Fibroblast of gingiva (primary cell): ENCODE measurements at regions not wholly inside any gene's neighbourhood (a gene's known extent, or its start where the extent isn't known, plus 50 kb on each side); places are given as distances from the start of the nearest gene placed in this dataset.

Experiments used
- DNase-seq: peaks from one replicate; pipeline ENCODE4 v3.0.0-alpha.2; 2011; ENCODE audit warnings: low read depth

- no peak for DNase-seq
These were observed 382.1 kb downstream of the TLE4 start for GRCh38 chr9:79953908-79954307.

GRCh38 chr9:79952401-79952800 lies 380.6 kb downstream of the TLE4 start:
- DNase-seq: no peak

- no peak for DNase-seq
These were observed 374.9 kb downstream of the TLE4 start for GRCh38 chr9:79946712-79947111.

DNA sequence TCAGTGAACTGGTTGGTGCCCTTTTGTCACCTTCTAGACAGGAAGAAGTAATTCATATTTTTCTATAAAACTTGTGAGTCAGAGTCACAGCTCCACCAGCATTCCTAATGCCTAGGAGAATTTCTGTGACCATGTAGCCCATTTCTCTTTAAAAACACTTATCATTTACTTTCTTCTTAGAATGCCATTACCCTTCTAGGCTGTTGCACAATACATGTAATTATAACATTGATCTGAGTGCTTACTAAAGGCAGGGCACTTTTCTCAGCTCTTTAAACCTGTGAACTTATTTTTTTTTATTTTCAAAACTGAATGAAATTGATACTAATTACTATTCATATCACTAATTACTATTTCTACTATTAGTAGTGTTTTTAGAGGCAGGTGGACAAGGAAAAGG lies 373.7 kb downstream of the TLE4 start:
- DNase-seq: no peak

DNA sequence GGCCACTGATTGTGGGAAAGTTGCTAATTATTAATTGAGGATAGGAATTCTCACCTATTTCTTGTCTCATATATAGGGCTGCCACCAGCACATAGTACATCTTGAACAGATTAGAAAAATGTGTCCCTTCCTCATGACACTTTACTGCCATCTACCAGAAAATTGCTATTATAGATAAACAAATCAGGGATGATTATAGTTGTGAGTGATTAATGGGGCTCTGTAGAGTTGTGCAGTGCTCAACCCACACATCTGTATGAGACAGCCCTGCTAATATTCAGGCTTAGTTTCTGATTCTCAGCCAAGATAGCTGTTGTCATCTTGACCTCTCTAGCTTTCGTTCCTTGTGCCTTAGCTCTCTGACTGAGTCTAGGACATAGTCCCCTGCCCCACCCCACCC lies 373.3 kb downstream of the TLE4 start:
- DNase-seq: no peak

DNA sequence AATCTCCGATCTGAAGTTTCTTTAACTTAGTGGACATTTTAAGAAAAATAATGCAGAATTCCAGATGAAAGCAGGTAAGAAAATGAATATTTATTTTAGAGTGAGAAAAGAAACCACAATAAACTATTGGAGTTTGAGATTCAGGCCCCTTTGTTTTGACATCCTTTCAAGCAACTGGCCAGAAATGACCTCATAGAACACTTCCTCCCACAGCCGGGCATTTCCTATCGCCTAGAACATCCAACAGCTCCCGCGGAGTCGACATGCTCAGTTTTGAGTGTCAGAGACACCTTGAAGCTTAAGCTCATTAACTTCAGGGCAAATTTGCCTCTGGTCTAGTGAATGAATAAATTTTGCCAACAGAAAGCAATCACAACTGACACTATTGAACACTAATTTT lies 369.2 kb downstream of the TLE4 start:
- no peak for DNase-seq

DNA sequence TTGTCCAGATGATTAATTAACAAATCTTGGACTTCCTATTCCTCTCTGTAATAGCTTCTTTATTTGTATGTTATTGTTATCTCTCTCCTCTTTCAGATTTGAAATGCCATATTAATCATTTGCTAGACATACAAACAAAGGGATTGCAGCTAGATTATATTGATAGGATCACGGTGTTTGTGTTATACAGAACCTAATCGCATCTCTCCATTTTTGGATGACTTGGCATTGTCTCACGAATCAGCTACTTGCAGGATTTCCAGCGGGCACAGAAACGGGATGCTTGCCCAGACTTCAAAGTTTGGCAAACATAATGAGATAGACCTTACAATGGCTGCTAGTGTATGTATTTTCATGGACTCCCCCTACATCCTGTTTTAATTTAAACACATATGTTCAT lies 368.1 kb downstream of the TLE4 start:
- peak; percentile 39 for DNase-seq

- DNase-seq: no peak
These were observed 364.6 kb downstream of the TLE4 start for GRCh38 chr9:79936336-79936735.

GRCh38 chr9:79929285-79929684 lies 357.5 kb downstream of the TLE4 start:
- DNase-seq: no peak

DNA sequence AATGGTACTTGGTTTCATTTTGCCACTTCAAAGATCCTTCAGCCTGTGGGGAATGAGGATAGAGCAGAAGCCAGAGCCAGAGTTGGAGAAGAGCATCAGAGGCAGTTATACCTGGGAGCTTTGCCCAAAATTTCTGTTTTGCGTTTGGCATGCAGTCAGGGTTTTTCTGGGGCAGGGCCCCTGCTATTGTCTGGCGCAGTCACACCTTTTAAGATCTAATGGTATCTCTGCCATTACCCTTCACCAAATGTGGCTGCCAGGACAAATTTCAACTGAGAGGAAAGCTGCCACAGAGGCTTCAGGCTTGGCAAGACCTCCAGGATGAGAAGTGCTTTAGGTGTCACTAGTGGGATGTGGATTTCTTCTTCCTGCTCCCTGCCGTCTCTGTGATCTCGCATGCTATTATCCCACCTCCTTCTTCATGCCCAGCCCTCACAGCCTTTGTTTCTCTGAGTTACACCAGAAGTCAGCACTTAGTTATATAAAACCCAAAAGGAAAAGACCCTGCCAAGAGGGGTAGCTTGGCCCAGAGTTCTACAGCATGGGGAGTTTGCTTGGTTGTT lies 357.0 kb downstream of the TLE4 start:
- no peak for DNase-seq

- DNase-seq: no peak
These were observed 353.6 kb downstream of the TLE4 start for GRCh38 chr9:79925326-79925725.

- no peak for DNase-seq
These were observed 353.1 kb downstream of the TLE4 start for GRCh38 chr9:79924836-79925235.

GRCh38 chr9:79917421-79917820 lies 345.7 kb downstream of the TLE4 start:
- DNase-seq: peak; percentile 51

DNA sequence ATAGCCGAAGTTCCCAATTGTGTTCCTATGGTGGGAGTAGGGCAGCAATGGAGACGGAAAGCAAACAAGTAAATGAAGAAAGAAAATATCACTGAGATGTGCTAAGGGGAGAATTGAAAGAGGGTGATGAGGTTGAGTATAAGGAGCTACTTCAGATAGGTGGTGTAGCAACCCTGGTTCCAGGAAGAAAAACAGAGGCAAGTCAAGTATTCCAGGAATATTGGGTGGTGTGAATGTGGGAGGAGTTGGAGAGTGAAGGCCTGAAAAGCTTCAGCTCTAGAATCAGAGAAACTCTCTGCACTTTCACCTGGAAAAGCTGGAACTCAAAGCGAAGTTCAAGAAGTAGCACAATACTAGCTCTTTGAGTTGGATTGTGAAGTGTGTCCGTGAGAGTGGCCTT lies 342.1 kb downstream of the TLE4 start:
- no peak for DNase-seq

DNA sequence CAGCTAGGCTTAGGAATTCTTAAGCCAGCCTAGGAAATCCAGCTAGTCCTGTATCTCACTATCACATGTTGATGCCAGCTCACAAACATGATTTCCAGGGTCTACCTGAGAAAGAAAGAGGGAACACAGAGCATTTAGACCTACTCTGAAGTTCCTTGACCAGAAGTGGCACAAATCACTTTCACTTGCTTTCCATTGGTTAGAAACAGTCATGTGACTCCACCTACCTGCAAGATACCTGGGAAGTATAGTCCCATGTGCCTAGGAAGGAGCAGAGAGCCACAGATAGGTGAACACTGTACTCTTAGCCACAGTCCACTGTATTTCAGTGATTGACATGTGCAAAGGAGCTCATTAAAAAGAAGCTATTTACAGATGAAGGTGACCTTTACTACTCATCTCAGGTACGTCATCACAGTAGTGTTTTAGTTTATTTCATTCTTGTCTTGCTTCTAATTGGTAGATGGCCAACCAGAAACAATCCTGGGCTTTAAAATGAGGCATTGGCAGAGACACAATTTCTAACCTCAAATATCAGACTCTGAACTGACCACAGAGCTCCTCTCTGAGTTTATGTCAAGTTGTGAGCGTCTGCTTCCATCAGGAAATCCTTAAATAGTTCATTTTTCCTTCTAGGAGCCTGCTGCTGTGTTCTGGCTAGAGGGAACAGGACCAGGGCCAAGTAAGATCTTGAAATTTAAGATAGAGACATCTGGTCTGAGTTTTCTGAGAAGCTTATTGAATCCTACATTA lies 340.7 kb downstream of the TLE4 start:
- DNase-seq: peak; percentile 60

DNA sequence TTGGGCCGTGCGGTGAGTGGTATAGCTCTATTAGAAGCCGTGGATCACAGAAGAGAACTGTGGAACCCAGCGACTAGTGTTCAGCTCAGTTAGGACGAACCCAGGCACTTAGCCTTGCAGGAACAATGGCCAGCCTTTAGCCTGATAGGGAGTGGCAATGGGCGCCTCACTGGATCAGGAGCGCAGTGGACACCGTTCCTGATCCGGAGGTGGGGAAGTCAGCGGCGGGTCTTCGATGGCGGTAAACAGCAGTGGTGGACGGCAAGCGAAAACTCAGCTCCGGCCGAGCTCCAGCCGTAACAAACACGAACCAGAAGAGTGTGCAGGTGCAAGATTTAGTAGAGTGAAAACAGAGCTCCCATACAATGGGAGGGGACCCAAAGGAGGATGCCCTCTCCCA lies 340.0 kb downstream of the TLE4 start:
- DNase-seq: no peak

DNA sequence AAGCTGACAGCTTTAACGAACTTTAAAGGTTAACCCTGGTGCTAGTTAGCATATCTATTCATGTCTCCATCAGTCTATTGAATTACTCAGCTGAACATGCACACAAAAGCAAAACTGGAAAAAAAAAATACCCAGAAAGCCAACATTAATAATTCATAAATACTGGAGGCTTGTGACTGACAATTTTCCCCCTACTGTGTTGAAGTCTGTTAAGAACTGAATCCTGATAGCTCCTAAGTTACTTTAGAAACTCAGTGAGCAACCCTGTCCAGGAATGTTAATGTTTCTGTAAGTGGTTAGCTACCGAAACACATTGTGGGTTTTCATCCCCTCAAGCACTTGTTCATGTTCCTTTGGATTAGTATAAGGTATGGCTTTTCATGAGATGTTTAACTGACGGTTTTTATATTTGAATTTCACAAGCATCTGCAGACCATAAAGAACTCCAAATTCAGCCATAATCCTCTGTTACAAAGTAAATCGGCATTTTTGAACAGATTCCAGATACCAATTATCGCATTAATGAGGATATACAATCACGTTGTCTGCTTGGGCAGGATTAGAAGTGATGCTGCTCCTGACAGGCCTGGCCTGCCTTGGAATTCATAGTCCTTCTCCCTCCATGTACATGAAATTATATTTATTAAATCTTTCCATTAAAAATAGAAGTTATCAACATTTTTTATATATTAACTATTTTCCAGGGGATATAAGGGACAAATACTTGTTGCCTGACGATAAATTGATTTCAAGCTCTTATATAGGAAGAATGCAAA lies 331.2 kb downstream of the TLE4 start:
- DNase-seq: no peak

GRCh38 chr9:79900754-79901153 lies 329.0 kb downstream of the TLE4 start:
- no peak for DNase-seq

DNA sequence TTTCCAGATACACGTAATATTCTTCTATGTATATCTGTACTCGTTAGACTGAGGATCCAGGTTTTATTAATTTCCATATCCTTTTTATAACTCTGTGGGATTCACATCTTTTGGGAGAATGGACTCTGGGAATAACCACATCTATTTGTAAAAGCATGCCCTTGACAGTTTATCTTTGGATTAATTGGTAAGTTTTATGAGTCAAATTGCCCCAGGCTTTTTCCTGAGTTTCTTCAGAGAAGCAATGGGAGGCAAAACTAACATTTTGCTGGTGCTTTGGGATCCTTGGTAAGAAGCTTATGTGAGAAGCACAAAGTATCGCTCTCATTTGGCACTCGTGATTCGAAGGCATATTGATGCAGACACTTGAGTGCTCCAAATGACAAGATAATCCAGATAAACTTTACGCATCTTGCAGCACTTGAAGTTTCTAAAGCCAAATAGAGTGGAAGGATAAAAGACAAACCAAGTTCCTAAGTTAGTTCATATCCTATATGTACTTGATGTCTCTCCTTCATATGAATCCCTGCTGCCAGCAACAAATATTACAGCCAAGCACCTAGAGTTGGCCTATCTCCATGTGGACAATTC lies 324.7 kb downstream of the TLE4 start:
- DNase-seq: no peak

GRCh38 chr9:79895232-79895631 lies 323.5 kb downstream of the TLE4 start:
- no peak for DNase-seq

DNA sequence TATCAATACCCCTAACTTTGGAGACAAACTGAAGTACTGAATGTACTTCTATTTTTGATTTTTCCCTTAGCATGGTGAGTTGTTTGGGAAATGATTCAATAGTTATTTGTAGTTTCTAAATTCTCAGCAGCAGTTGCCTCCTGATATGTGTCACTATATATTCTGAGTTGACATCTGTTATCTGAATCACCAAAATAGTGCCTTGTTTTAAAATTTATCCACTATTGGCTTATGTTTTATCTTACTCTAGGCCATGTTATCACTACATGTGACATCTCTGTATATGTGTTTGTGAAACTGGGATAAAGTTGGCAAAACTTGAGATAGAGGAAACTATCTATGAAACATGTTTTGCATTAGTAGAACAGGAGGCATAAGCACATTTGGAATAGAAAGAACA lies 317.6 kb downstream of the TLE4 start:
- DNase-seq: no peak

DNA sequence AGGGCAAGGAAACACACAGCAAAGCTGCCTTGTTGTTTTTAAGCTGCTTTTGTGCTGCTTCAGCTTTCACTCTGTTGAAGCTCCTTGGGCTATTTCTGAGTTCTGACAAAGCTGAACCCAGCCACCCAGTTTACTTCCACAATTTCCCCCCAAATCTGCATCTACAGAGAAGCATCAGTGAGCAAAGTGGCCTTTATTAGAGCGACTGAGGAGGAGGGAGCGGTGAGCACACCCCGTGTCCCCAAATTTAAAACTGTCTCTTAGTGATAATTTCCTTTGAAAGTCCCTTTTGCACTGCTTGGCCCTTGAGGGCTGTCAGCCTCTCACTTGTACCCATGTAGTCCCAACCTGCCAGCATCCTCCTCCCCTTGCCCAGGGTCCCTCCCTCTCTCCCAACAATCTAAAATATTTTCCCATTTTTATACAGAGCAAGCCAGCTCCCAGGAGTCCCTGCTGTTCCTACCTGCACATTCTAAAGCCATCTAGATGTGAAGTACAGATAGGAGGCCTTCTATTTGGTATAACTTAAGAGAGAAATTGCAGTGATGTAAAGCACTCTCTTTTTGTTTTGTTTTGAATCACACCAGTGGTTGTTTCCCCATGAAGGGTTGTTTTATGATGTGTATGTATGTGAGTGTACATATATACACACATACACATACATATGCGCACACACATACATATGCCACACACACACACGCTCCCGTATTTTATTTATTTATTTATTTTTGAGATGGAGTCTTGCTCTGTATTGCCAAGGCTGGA lies 313.5 kb downstream of the TLE4 start:
- DNase-seq: no peak
